Fibroblast of lung (primary cell): ENCODE measurements at regions not wholly inside any gene's neighbourhood (a gene's known extent, or its start where the extent isn't known, plus 50 kb on each side); places are given as distances from the start of the nearest gene placed in this dataset.
A peak's percentile ranks its signal among the peaks of the same experiment; 100 is the strongest.

ENCODE experiments used
- DNase-seq, 2 donors: peaks; one replicate each; pipeline versions ENCODE4 v3.0.0 to v3.0.0-alpha.2; 2010; ENCODE audit warnings: low read depth in 2 of 2
- H2AFZ ChIP-seq: 2 replicates; pipeline ENCODE4 v1.5.1; 2012; ENCODE audit warnings: low read length, control low read depth, inconsistent platforms
- H3K27ac ChIP-seq: 2 replicates; pipeline ENCODE4 v1.5.1; 2011; ENCODE audit warnings: low read length, control low read depth; ENCODE audit not compliant: insufficient read depth
- H3K27me3 ChIP-seq: 2 replicates; pipeline ENCODE4 v1.5.1; 2011; ENCODE audit warnings: mild to moderate bottlenecking, low read length; ENCODE audit not compliant: control insufficient read depth, insufficient read depth
- H3K36me3 ChIP-seq: 2 replicates; pipeline ENCODE4 v1.5.1; 2011; ENCODE audit warnings: low read length; ENCODE audit not compliant: control insufficient read depth, insufficient read depth
- H3K4me1 ChIP-seq: 2 replicates; pipeline ENCODE4 v1.5.1; 2011; ENCODE audit warnings: low read length; ENCODE audit not compliant: control insufficient read depth, insufficient read depth; ENCODE audit errors: extremely low read depth
- H3K4me2 ChIP-seq: 2 replicates; pipeline ENCODE4 v1.5.1; 2011; ENCODE audit warnings: low read length, control low read depth; ENCODE audit not compliant: insufficient read depth; ENCODE audit errors: extremely low read depth
- H3K4me3 ChIP-seq, 4 experiments: fragments of 200-600 bp in 1 of 4; sonication (generic) in 1 of 4; replicated peaks in 1 of 4; 2 replicates each; pipeline ENCODE4 v1.5.1; 2011 to 2016; ENCODE audit warnings: low read length in 4 of 4, low read depth in 3 of 4, mild to moderate bottlenecking in 3 of 4, control low read depth in 2 of 4, inconsistent platforms in 1 of 4, mixed read lengths in 1 of 4; ENCODE audit not compliant: insufficient read depth in 1 of 4; ENCODE audit errors: control extremely low read depth in 1 of 4
- H3K79me2 ChIP-seq: 2 replicates; pipeline ENCODE4 v1.5.1; 2012; ENCODE audit warnings: mild to moderate bottlenecking, low read length, inconsistent platforms; ENCODE audit not compliant: control insufficient read depth, insufficient read depth
- H3K9ac ChIP-seq: 2 replicates; pipeline ENCODE4 v1.5.1; 2011; ENCODE audit warnings: mild to moderate bottlenecking, low read length, control low read depth; ENCODE audit not compliant: insufficient read depth
- H3K9me3 ChIP-seq: 2 replicates; pipeline ENCODE4 v1.5.1; 2012; ENCODE audit warnings: low read depth, low read length; ENCODE audit not compliant: control insufficient read depth, insufficient read depth
- H4K20me1 ChIP-seq: 2 replicates; pipeline ENCODE4 v1.5.1; 2011; ENCODE audit warnings: low read length; ENCODE audit not compliant: control insufficient read depth, insufficient read depth; ENCODE audit errors: extremely low read depth
- EZH2 ChIP-seq: IDR thresholded peaks from 2 replicates; pipeline ENCODE4 v1.5.1; 2012; ENCODE audit warnings: low read length, control low read depth, mild to moderate bottlenecking; ENCODE audit errors: missing control alignments
- TF ChIP-seq, protein P1 (sequence below), 2 donors: IDR thresholded peaks in 1 of 2; conservative IDR thresholded peaks in 1 of 2; 1 replicate in 1 of 2; 2 replicates in 1 of 2; pipeline ENCODE4 v1.5.1; 2011 to 2012; ENCODE audit warnings: low read length in 2 of 2, control low read depth in 1 of 2, inconsistent platforms in 1 of 2, low read depth in 1 of 2, mild to moderate bottlenecking in 1 of 2

DNA sequence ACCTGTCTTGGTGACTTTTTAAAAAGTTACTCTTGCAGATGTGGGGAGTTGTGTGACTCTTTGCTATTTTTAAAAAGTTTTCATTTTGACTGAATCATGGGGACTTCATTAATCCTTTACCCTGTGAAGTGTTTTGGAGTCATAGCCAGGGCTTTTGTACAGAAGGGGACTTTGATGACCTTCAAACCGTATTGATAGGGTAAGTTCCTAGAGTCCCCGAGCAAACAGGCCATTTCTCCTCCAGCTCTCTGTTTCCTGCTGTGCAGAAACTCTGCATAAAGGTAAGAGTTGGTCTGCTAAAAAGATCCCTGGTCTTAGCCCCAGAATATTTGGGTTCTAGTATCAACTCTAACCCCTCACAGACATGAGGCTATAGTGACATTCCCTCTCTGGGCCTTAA lies 170.8 kb upstream of the BCL6 start:
- Histone ChIP-seq H3K9ac (no peak overlapping the region), H2AFZ (no peak overlapping the region), H3K79me2 (no peaks in the 10 kb centered on the region)

DNA sequence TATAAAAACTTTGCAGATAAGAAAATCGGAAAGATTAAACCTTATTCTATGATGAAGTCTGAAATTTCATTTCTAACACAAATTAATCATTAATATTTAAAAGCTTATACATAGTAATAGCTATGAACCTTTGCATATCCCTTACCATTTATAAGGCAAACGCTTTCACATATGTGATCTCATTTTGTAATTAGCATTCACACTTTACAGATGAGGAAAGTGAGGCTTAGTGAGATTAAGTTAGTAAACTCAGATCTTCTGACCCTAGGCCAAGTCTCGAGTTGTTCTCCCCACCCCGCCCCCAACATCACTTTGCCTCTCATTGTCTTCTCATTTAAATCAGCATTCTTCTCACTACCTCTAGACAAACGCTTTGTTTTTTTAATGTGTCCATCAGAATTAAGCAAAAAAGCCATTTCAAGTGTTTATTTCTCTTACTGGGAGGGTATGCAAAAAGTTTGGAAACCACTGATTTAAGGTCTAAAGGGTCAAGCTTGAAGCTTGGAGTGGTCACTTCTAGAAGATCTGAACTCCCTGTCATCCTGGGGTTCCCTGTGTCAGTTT lies 172.9 kb upstream of the BCL6 start:
- TF ChIP-seq EZH2 = no peak
- TF ChIP-seq, protein P1, sequence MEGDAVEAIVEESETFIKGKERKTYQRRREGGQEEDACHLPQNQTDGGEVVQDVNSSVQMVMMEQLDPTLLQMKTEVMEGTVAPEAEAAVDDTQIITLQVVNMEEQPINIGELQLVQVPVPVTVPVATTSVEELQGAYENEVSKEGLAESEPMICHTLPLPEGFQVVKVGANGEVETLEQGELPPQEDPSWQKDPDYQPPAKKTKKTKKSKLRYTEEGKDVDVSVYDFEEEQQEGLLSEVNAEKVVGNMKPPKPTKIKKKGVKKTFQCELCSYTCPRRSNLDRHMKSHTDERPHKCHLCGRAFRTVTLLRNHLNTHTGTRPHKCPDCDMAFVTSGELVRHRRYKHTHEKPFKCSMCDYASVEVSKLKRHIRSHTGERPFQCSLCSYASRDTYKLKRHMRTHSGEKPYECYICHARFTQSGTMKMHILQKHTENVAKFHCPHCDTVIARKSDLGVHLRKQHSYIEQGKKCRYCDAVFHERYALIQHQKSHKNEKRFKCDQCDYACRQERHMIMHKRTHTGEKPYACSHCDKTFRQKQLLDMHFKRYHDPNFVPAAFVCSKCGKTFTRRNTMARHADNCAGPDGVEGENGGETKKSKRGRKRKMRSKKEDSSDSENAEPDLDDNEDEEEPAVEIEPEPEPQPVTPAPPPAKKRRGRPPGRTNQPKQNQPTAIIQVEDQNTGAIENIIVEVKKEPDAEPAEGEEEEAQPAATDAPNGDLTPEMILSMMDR (conservative IDR thresholded peaks at IDR 0.05 in 1 of 2, IDR thresholded peaks at IDR 0.05 in 1 of 2; ENCODE audit: low read depth in 1 of 2, low read length in 2 of 2) = no peak
- H2AFZ ChIP-seq = no peak overlapping the region
- no peaks in the 10 kb centered on the region for H3K27me3 ChIP-seq
- no peak overlapping the region for H3K9ac ChIP-seq
- H3K79me2 ChIP-seq = no peaks in the 10 kb centered on the region
- no peak overlapping the region for H3K4me3 ChIP-seq
- no peaks in the 10 kb centered on the region for H3K9me3 ChIP-seq
- no peaks in the 10 kb centered on the region for H3K36me3 ChIP-seq
- no peak overlapping the region for H3K27ac ChIP-seq
- H3K4me2 ChIP-seq = no peak overlapping the region
- H4K20me1 ChIP-seq = no peaks in the 10 kb centered on the region
- H3K4me1 ChIP-seq = peaks cover 12% of the 10 kb centered on the region
- DNase-seq = no peak

More for the DNA sequence above, 170.8 kb upstream of the BCL6 start:
- TF ChIP-seq EZH2 = no peak
- TF ChIP-seq, protein P1 (conservative IDR thresholded peaks at IDR 0.05 in 1 of 2, IDR thresholded peaks at IDR 0.05 in 1 of 2; ENCODE audit: low read depth in 1 of 2, low read length in 2 of 2) = no peak
- H3K4me3 ChIP-seq = no peak overlapping the region
- no peaks in the 10 kb centered on the region for H3K36me3 ChIP-seq
- H3K4me2 ChIP-seq = no peak overlapping the region
- H4K20me1 ChIP-seq = no peaks in the 10 kb centered on the region
- DNase-seq = no peak
- no peak overlapping the region for H3K27ac ChIP-seq
- H3K4me1 ChIP-seq = peaks cover 12% of the 10 kb centered on the region
- H3K9me3 ChIP-seq = no peaks in the 10 kb centered on the region
- H3K27me3 ChIP-seq = no peaks in the 10 kb centered on the region

DNA sequence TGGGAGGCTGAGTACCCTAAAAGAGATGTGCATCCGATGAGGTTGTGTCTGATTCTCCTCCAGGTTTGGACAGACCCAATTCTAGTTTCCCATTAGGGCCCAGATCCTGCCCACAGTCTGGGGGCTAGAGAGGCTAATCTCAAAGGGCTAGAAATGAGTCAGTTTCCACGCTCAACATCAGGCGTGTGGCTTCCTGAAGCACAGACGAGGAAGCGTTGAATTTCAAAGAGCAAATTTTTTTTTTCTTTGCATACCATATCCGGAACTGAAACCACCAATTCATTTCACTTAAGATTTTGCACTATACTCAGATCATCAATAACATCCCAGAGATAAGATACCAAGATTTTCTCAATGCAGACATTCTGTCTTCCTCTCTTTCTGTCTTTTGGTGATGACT lies 173.8 kb upstream of the BCL6 start:
- H3K27me3 ChIP-seq = no peaks in the 10 kb centered on the region
- H3K4me3 ChIP-seq = no peak overlapping the region
- no peaks in the 10 kb centered on the region for H3K36me3 ChIP-seq
- H3K4me1 ChIP-seq = peaks cover 6% of the 10 kb centered on the region
- H4K20me1 ChIP-seq = no peaks in the 10 kb centered on the region
- no peaks in the 10 kb centered on the region for H3K9me3 ChIP-seq
- TF ChIP-seq, protein P1 (conservative IDR thresholded peaks at IDR 0.05 in 1 of 2, IDR thresholded peaks at IDR 0.05 in 1 of 2; ENCODE audit: low read depth in 1 of 2, low read length in 2 of 2) = no peak
- no peak for TF ChIP-seq EZH2
- no peak overlapping the region for H3K4me2 ChIP-seq
- no peak overlapping the region for H3K9ac ChIP-seq
- H2AFZ ChIP-seq = no peak overlapping the region
- no peak overlapping the region for H3K27ac ChIP-seq
- peak in 1 of 2 donors; percentile 65 for DNase-seq
- H3K79me2 ChIP-seq = no peaks in the 10 kb centered on the region
